Keratinocyte (primary cell): ENCODE measurements at regions not wholly inside any gene's neighbourhood (a gene's known extent, or its start where the extent isn't known, plus 50 kb on each side); places are given as distances from the start of the nearest gene placed in this dataset.
"Not testable (repeated sequence)": the region's sequence is repeated elsewhere in the genome, so short reads cannot be mapped to it uniquely, and the experiment has no call there.

Experiments
- DNase-seq: peaks from one replicate; pipeline ENCODE4 v3.0.0-alpha.2; 2011; ENCODE audit warnings: low read depth, missing footprints, low spot score
- FAIRE-seq: peaks from 2 replicates; lab custom pipeline; 2011; peaks lifted over from hg19 to GRCh38; lab: Jason Lieb, UNC
- H2AFZ ChIP-seq: 2 replicates; pipeline ENCODE4 v1.6.0; 2012; ENCODE audit warnings: low read length, control low read depth, inconsistent platforms; ENCODE audit not compliant: control insufficient read depth
- H3K27ac ChIP-seq: 2 replicates; pipeline ENCODE4 v1.5.1; 2011; ENCODE audit warnings: low read length; ENCODE audit not compliant: control insufficient read depth, insufficient read depth
- H3K27me3 ChIP-seq: 3 replicates; pipeline ENCODE4 v1.6.0; 2011; ENCODE audit warnings: low read length; ENCODE audit not compliant: control insufficient read depth, insufficient read depth; ENCODE audit errors: extremely low read depth
- H3K36me3 ChIP-seq, 2 experiments: 2 replicates in 1 of 2; 3 replicates in 1 of 2; pipeline ENCODE4 v1.5.1; 2011; ENCODE audit warnings: low read length in 2 of 2, mild to moderate bottlenecking in 1 of 2; ENCODE audit not compliant: control insufficient read depth in 2 of 2, insufficient read depth in 2 of 2; ENCODE audit errors: extremely low read depth in 1 of 2
- H3K4me1 ChIP-seq: 3 replicates; pipeline ENCODE4 v1.5.1; 2011; ENCODE audit warnings: low read length; ENCODE audit not compliant: control insufficient read depth, insufficient read depth; ENCODE audit errors: extremely low read depth
- H3K4me2 ChIP-seq: 3 replicates; pipeline ENCODE4 v1.6.0; 2011; ENCODE audit warnings: low read depth, low read length; ENCODE audit not compliant: control insufficient read depth, insufficient read depth; ENCODE audit errors: extremely low read depth
- H3K4me3 ChIP-seq, 3 experiments: fragments of 200-600 bp in 1 of 3; sonication (generic) in 1 of 3; 2 replicates in 2 of 3; 3 replicates in 1 of 3; pipeline ENCODE4 v1.5.1; 2011 to 2016; ENCODE audit warnings: low read length in 3 of 3, mild to moderate bottlenecking in 3 of 3, control low read depth in 2 of 3, inconsistent platforms in 1 of 3, low read depth in 1 of 3, mixed read lengths in 1 of 3, mixed run types in 1 of 3, moderate library complexity in 1 of 3; ENCODE audit not compliant: control insufficient read depth in 2 of 3, insufficient read depth in 2 of 3; ENCODE audit errors: extremely low read depth in 1 of 3
- H3K79me2 ChIP-seq: 2 replicates; pipeline ENCODE4 v1.6.0; 2012; ENCODE audit warnings: low read length; ENCODE audit not compliant: control insufficient read depth, insufficient read depth
- H3K9ac ChIP-seq: 3 replicates; pipeline ENCODE4 v1.6.0; 2011; ENCODE audit warnings: low read length; ENCODE audit not compliant: control insufficient read depth, insufficient read depth; ENCODE audit errors: extremely low read depth
- H3K9me1 ChIP-seq: 3 replicates; pipeline ENCODE4 v1.6.0; 2011; ENCODE audit warnings: low read length; ENCODE audit not compliant: control insufficient read depth, insufficient read depth; ENCODE audit errors: extremely low read depth
- H3K9me3 ChIP-seq: 2 replicates; pipeline ENCODE4 v1.5.1; 2012; ENCODE audit warnings: low read depth, low read length; ENCODE audit not compliant: control insufficient read depth
- H4K20me1 ChIP-seq: 3 replicates; pipeline ENCODE4 v1.6.0; 2011; ENCODE audit warnings: low read length; ENCODE audit not compliant: control insufficient read depth, insufficient read depth; ENCODE audit errors: extremely low read depth
- EZH2 ChIP-seq: IDR thresholded peaks from one replicate; pipeline ENCODE4 v1.6.1; 2012; ENCODE audit warnings: inconsistent platforms, mild to moderate bottlenecking, low read length, moderate library complexity
- dilution Hi-C: fragments of 300-500 bp; cut with MboI; formaldehyde crosslinking; loops from one replicate; pipeline ENCODE4 v1.7.0; 2020; ENCODE audit warnings: low sequenced_read_pairs; ENCODE audit not compliant: extremely low pct_ligation_motif_present
- TF ChIP-seq, protein P1 (sequence below), 3 experiments: IDR thresholded peaks in 1 of 3; conservative IDR thresholded peaks in 1 of 3; optimal IDR thresholded peaks in 1 of 3; 2 replicates in 2 of 3; 3 replicates in 1 of 3; pipeline versions ENCODE3 to v1.5.1; 2011; ENCODE audit warnings: low read length in 3 of 3, mild to moderate bottlenecking in 3 of 3, moderate library complexity in 2 of 3, control low read depth in 1 of 3, inconsistent platforms in 1 of 3; ENCODE audit not compliant: insufficient read depth in 2 of 3; ENCODE audit errors: extremely low read depth in 1 of 3

GRCh38 chr12:92234533-92234932 lies 88.9 kb upstream of the BTG1 start:
- TF ChIP-seq EZH2 = no peak
- TF ChIP-seq, protein P1, sequence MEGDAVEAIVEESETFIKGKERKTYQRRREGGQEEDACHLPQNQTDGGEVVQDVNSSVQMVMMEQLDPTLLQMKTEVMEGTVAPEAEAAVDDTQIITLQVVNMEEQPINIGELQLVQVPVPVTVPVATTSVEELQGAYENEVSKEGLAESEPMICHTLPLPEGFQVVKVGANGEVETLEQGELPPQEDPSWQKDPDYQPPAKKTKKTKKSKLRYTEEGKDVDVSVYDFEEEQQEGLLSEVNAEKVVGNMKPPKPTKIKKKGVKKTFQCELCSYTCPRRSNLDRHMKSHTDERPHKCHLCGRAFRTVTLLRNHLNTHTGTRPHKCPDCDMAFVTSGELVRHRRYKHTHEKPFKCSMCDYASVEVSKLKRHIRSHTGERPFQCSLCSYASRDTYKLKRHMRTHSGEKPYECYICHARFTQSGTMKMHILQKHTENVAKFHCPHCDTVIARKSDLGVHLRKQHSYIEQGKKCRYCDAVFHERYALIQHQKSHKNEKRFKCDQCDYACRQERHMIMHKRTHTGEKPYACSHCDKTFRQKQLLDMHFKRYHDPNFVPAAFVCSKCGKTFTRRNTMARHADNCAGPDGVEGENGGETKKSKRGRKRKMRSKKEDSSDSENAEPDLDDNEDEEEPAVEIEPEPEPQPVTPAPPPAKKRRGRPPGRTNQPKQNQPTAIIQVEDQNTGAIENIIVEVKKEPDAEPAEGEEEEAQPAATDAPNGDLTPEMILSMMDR (optimal IDR thresholded peaks at IDR 0.05 in 1 of 3, IDR thresholded peaks at IDR 0.05 in 1 of 3, conservative IDR thresholded peaks at IDR 0.05 in 1 of 3; ENCODE audit: extremely low read depth in 1 of 3, insufficient read depth in 2 of 3, low read length in 3 of 3) = no peak
- no peak for FAIRE-seq
- Histone ChIP-seq H3K36me3 (no peaks in the 10 kb centered on the region), H3K9me3 (no peaks in the 10 kb centered on the region), H3K9ac (no peak overlapping the region), H3K9me1 (no peaks in the 10 kb centered on the region), H3K79me2 (no peaks in the 10 kb centered on the region), H3K27ac (no peak overlapping the region), H3K4me1 (no peaks in the 10 kb centered on the region), H2AFZ (no peak overlapping the region), H3K4me3 (no peak overlapping the region), H4K20me1 (no peaks in the 10 kb centered on the region), H3K27me3 (no peaks in the 10 kb centered on the region), H3K4me2 (no peak overlapping the region)
- dilution Hi-C loops = no loop called here
- DNase-seq = no peak

DNA sequence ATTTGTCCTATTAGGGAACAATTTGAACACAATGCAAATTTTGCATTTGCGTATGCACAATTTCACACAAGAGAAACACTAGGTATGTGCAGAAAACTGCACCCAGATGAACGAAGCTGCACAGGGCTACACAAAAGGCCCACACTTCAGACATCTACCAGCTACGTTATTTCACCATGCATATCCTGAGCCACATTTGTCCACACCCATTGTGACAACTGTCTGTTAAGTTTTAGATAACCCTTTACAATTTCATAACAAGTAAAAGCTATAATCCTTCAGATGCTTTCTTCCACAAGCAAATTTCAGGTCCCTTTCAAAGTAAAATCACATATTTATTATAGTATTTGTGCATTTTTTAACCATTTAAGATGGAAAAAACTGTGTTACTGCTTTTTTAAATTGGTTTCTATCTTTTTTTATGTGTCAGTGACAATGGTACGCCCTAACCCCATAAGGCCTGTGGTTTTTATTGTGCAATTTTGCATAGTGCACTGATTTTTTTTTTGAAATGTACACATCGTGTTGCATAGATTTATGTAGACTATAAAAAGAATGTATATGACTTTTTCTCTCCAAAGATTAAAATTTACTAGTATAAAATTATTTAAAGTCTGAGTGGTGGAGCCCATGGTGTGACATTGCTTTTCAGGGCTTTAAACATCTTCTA lies 87.8 kb upstream of the BTG1 start:
- H3K9me1 ChIP-seq = no peaks in the 10 kb centered on the region
- H3K36me3 ChIP-seq = no peaks in the 10 kb centered on the region
- H2AFZ ChIP-seq = no peak overlapping the region
- H3K9me3 ChIP-seq = no peaks in the 10 kb centered on the region
- H3K4me3 ChIP-seq = no peak overlapping the region
- H3K4me1 ChIP-seq = no peaks in the 10 kb centered on the region
- TF ChIP-seq, protein P1 (optimal IDR thresholded peaks at IDR 0.05 in 1 of 3, IDR thresholded peaks at IDR 0.05 in 1 of 3, conservative IDR thresholded peaks at IDR 0.05 in 1 of 3; ENCODE audit: extremely low read depth in 1 of 3, insufficient read depth in 2 of 3, low read length in 3 of 3) = no peak
- no peak for TF ChIP-seq EZH2
- no peaks in the 10 kb centered on the region for H3K79me2 ChIP-seq
- FAIRE-seq = no peak
- no peak overlapping the region for H3K27ac ChIP-seq
- no peaks in the 10 kb centered on the region for H3K27me3 ChIP-seq
- no peak for DNase-seq
- no peaks in the 10 kb centered on the region for H4K20me1 ChIP-seq
- H3K4me2 ChIP-seq = no peak overlapping the region
- H3K9ac ChIP-seq = no peak overlapping the region
- dilution Hi-C loops = no loop called here

DNA sequence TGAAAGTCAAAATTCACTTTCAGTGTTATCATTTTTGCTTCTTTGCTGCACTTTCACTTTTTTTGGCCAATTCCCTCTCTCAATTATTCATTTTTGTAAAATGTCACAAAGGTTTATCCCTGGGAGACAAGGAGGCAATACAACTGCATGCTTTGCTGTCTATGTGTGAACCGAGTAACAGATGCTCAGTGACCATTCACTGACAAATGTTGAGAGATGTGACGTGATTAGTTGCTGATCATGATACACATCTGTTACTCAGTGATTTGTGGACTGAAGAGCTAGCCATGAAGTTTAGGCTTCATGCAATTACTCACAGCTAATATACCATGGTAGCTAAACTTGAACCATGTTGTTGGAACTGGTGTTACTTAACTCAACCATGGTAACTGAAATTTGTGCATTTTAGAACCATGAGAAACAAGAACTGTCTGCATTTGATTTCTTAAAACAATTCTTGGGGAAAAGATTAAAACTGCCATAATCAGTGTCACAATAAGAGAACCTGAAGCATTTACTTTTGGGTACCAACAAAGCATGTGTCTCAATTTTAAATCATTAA lies 86.8 kb upstream of the BTG1 start:
- H3K27me3 ChIP-seq, H3K27ac ChIP-seq, H2AFZ ChIP-seq, H3K9ac ChIP-seq, H3K36me3 ChIP-seq, H3K4me1 ChIP-seq, H3K4me2 ChIP-seq, H4K20me1 ChIP-seq, H3K79me2 ChIP-seq, H3K9me1 ChIP-seq, DNase-seq, H3K9me3 ChIP-seq, dilution Hi-C loops, H3K4me3 ChIP-seq: not testable (repeated sequence)
- FAIRE-seq = peak; percentile 5

DNA sequence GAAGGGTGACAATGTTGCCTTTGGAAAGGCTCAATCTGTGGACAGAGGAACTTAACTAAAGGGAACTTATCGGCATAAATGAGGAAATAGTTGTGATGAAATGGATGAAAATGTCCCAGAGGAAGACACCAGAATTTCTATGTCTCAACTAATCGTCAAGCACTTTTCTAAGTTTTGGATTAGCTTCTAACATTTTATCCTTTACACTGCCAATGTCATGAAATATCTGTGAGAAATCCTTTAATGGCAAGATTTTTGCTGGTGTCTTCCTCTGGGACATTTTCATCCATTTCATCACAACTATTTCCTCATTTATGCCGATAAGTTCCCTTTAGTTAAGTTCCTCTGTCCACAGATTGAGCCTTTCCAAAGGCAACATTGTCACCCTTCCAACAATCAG lies 86.3 kb upstream of the BTG1 start:
- H3K79me2 ChIP-seq, H3K9ac ChIP-seq, dilution Hi-C loops, H3K27me3 ChIP-seq, H3K4me3 ChIP-seq, H3K27ac ChIP-seq, H2AFZ ChIP-seq, H3K36me3 ChIP-seq, H3K4me2 ChIP-seq, H3K9me3 ChIP-seq, H3K9me1 ChIP-seq, DNase-seq, H3K4me1 ChIP-seq, H4K20me1 ChIP-seq: not testable (repeated sequence)
- peak; percentile 62 for FAIRE-seq
